ENCODE measurements at regions not wholly inside any gene's neighbourhood (a gene's known extent, or its start where the extent isn't known, plus 50 kb on each side); places are given as distances from the start of the nearest gene placed in this dataset.
A peak's percentile ranks its signal among the peaks of the same experiment; 100 is the strongest.
"Not testable (repeated sequence)": the region's sequence is repeated elsewhere in the genome, so short reads cannot be mapped to it uniquely, and the experiment has no call there.

DNA sequence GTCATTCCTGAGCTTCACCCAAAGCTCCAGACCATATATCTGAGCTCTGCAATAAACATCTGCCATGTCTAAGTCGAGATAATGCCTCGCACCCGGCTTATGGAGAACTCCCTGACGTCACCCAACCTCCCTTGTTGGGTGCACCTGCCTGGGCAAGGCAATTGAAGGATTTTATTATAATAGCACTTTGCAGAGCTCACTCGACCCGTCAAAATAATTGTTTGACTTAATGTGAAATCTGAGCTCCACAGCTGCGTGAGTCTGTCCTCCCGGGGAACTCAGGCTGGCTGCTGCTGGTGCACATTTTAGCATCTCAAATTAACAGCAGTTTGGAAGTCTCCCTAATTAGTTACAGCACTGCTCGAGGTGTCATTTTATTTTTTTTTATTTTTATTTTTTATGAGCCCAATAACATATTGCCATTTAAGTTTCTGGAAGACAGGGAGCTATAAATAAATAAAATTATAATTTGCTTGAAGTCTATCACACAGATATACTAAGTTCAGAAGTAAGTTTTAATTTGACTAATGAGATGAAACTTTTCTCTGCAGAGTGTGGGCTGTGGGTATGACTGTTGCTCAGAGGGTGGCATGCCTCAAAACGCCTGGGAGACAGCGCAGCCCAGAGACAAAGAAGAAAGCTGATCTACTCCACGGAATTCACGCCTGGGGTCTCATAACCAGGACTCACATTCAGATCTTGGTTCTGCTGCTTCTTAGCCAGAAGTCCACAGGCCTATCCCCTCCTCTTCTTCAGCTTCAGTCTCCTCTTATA, 401.4 kb upstream of the C16orf82 start:
- peak; percentile 76 to 84 for ATAC-seq

DNA sequence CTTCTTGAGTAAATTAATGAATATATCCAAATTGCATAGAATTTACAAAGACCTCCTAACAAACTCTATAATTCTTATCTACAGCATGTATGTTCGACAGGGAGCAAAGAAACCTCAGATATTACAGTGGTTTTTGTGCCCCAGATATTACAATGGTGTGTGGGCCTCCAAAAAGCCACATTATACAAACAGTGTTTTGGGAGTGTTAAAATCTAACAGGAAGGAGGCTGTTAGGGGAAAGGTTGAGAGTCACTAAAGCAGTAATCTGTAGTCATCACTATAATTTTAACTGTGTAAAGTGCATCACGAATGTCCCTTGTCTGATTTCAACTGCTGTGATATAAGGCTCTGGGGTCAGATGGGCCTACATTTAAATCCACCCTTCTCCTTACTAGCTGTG, 400.2 kb upstream of the C16orf82 start:
- no peak for ATAC-seq

DNA sequence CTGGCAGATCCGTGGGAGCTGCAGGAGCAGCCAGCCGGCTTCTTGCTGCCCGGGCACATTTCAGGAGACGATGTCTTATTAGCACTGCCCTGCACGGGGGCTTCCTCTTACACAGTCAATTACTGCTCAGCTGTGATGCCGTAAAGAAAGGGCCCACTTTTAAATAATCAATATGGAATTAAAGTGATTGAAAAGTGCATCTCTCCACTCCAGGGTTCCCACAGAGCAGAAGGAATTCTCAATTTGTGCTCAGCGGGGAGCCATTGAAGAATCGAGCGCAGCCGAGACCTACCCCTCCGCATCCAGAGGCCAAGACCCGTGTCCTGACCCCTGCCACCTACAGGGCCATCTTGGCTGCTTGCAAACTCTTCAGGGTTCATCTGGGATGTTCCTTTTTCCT, 399.4 kb upstream of the C16orf82 start:
- no peak for ATAC-seq

DNA sequence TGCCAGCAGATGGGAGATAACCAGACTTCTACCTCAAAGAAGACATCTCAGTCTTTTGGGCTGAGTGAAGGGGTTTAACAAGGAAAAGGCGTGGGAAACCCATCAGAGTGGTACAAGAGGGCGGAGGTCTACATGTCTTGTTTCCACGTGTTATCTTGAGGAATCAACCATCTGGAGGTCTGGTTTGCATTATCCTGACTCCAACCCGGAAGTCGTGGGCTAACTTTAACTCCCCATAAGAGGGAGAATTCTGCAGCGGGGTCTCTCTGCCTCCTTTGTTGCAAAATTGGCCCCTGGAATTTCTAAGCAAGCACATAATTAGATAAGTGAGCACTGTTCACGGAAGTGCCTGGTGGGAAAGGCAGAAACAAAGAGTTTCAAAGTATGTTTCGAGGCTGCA, 398.7 kb upstream of the C16orf82 start:
- no peak for ATAC-seq

DNA sequence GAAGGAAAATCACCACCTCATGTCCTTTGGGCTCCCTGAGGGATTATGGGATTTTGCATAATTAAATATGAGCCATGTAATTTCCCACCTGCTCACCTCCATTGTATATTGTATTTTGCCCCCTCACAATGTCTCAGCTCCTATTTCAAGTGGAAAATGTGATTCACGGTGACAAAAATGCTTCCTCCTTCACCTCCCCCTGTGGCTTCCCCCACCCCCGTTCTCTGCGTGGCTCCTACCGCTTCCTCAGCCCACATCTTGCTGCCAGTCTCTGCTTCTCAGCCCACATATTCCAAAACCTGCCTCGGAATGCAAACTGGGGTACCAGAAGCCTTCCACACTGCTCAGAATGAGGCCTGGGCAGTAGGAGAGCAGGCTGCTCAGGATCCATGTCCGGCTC, 394.5 kb upstream of the C16orf82 start:
- peak; percentile 51 to 53 for ATAC-seq

DNA sequence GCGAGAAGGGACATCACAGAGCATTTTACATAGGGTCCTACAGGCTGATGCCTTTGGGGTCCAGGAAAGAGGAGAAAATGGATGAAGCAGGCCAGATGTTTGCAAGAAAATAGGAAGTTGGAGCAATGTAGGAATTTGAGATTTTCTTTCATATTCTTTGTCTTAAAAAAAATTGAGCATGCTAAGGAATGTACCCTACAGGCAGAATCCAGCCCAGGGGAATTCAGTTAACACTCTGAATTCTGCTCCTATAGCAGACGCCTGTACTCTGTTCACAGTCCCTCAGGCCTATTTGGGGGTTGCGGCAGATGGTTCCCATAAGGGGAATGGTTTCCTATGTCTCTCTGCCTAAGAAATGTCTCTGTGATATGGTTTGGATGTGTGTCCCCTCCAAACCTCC, 393.7 kb upstream of the C16orf82 start:
- ATAC-seq = no peak

DNA sequence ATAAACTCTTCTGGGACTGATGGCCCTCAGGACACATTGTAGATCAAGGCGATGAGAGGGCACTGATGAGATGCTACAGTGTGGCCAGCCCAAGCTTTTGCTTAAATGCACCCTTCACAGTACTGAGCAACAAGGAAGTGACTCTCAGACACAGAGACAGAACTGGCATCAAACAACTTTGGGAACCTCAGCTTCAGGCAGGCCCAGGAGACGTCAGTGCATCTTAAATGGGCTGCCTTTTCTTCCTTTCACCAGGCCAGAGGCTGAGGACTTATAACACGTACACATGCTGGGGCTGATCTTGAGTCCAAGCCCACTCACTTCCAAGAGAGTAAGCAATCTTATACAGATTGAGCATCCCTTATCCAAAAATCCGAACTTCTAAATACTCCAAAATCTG, 386.1 kb upstream of the C16orf82 start:
- ATAC-seq = no peak

DNA sequence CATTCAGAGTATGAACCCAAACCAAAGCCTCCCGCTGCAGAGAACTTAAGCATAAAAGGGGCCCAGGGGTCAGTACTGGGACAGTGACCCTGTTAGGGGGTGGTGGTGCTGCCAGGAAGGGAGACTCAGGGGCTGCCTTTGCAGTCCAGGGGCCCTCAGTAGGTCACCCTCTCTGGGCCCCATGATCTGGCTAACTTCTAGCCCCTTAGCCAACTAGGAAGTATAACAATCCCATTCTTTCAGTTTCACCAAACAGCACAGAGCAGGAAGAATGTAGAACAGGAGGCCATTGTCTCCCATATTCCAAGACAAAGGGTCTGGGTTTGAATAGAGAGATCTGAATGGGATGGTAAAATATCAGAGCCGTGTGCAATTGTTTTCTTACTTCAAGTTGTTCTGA, 378.6 kb upstream of the C16orf82 start:
- no peak for ATAC-seq

DNA sequence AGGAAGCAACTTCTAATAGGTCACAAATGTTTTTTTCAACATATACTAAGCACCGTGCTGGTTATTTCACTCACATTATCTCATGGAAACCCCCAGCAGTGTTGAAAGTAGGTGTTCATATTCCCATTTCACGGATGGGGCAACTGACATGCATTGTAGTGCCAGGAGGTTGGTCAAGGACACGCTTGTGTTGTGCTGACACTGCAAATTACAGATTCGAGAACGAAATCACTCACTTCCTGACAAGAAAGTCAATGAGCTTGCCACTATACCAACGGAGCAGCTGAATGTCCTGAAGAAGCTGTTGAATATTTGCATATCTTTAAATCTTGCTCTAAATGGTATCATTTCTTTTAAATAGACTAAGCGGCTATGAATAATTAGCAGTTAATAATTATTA, 378.0 kb upstream of the C16orf82 start:
- ATAC-seq = no peak

DNA sequence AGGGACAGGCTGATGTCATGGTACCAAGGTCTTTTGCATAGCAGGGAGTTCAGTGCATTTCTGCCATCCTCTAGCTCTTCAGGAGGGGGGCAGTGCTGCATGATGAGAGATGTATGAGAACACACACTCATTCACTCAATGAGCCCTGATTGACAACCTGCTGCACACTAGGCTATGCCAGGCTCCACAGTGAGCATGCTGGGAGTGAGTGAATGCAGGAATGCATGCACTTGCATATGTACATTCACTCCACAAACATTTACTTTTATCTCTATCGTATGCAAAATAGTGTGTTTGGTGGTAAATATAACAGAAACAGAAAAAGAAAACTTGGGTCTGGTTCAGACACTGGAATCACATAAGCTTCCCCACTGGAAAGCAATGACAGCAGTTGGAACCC, 374.1 kb upstream of the C16orf82 start:
- no peak for ATAC-seq

DNA sequence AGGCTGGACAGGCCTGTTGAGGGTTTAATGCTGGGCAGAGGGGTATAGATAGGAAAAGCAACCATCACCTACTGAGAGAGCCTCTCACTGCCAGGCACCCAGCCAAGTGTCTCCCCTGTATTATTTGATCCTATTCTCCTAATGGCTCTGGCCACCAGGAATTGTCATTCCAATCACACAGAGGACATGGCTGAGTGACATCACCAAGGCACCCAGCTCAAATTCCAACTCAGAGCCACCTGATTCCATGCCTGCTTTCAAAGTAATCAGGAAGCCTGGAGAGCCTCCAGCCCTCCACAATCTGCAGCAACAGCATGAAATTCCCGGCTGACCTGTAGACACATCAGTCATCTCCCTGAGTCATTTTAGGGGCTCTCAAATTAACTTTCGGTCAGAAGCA, 368.9 kb upstream of the C16orf82 start:
- ATAC-seq = no peak

DNA sequence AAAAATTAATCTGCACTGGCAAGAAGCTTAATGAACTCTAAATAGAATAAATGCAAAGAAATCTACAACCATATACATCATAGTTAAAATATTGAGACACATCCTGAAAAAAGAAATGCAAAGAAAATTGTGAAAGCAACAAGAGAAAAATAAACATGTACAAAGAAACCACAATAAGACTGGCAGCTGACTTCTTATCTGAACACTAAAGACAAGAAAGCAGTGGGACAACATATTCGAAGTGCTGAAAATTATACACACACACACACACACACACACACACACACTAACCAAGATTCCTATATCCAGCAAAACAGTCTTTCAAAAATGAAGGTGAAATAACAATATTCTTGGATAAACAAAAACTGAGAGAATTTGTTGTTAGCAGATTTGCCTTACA, 366.5 kb upstream of the C16orf82 start:
- no peak for ATAC-seq

DNA sequence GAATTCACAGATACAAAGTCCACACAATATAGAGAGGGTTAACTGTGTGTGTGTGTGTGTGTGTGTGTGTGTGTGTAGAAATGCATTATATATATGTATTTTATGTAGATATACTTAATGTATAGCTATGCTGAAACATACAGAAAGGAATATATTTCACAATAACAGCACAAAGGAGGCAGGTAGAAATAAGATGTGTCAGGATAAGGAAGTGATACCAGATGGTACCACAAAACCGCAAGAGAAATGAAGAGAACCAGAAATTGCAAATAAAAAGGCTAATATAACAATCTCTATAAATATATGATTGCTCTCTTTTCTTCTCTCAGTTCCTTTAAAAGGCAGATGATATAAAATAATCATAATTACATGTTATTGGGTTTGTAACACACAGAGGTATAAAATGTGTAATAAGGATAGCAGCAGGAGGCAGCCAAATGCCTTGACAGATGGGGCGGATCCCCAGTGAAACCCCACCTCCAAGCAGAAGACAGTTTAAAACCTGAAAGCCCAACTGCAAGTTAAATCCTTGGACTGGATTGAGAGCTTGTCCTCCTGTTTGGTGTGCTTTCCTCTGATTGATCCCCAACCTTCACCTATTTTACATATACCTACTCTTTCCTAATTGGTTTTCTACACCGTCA, 365.4 kb upstream of the C16orf82 start:
- ATAC-seq = no peak

DNA sequence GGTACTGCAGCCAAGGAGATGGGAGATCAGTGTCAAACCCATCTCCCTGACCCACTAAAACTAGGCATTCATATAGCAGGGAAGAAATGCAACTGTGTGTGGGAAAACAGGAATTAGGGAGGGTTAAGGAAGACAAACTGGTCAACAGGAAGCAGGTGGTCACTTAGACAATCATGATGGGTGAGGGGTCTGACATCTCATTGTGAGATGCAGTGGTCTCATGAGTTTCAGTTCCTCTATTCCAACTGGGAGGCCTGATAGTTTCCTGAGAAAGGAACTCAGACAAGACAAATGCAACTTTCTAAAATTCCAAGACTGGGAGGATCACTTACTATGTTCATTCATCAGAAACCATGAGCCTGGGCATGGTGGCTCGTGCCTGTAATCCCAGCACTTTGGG, 361.4 kb upstream of the C16orf82 start:
- no peak for ATAC-seq

DNA sequence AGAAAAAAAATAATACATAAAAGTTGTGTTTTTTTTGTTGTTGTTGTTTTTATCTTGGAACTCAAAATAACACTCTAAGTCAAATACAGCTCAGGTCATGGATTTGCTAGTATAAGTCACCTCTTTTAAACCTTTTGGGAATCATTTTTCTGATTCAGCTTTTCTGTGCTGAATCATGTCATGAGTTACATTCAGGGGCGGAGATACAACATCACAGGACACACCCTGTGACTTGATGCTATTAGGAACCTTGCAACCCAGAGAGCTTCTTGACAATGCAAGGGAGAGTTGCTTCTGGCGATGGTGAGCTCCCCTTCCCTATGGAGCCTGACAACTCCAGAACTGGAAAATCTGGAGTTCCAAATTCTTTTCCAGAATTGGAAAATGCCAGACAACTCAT, 358.3 kb upstream of the C16orf82 start:
- no peak for ATAC-seq

DNA sequence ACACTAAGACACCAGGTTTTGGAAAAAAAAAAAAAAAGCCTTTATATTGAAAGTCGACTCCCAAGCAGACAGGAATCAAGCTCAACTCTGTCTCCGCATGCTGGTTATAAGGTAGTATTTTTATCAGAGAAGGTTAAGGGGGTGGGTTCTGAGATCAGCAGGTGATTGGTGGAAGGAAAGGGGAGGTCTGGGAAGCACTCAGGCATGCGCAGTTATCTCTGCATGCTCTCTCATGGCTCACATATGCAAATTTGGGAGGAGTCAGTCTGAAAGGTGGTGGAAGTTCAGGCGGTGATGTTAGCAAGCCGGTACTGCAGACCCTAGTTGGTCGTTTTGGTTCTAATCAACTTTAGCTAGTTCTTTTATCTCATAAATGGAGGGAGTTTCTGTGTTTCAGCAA, 357.6 kb upstream of the C16orf82 start:
- ATAC-seq = no peak

DNA sequence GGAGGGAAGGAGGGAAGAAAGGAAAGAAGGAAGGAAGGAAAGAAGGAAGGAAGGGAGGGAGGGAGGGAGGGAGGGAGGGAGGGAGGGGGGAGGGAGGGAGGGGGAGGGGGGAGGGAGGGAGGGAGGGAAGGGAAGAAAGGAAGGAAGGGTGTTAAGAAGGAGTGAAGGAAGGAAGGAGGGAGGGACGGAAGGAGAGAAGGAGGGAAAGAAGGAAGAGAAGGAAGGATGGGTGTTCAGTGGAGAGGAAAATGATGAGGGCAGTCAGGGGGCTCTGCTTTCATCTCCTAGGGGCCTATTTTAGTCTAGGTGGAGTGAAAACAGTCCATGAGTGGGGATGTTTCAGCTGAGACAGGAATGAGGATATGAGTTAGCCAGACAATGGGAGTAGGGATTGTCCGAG, 357.0 kb upstream of the C16orf82 start:
- no peak for ATAC-seq

DNA sequence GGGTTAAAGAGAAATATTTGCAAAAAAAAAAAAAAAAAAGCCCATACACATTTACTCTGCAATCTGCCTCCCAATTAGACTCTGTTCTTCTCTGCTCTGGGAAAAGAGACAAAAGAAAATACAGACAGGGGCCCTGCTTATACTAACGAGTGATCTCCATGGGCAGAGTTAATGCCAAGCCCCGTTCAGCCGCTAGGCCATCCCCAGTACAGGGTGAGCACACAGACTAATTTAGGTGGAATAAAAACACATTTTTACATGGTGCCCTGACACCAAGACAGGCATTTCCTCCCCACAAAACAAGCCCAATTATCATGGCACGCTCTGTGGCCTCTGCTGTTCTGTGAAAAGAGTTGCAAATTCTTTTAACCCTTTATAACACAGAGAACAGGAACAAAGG, 356.3 kb upstream of the C16orf82 start:
- ATAC-seq = no peak

DNA sequence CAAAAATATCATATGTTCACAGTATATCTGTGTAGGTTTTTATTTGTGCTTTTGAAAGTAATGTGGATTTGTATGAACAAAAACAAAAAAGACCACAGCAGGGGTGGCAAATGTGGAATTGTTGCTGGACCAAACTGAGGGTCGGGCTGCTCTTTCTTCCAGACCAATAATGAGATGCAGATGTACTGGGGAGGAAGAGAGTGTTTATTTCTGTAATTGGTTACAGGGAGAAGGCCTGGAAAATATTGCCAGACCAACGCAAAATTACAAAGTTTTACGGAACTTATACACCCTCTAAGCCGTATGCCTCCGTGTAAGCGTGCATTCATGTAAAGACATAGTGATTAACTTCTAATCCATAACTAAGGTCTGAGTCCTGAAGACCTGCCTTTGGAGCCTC, 353.9 kb upstream of the C16orf82 start:
- no peak for ATAC-seq

DNA sequence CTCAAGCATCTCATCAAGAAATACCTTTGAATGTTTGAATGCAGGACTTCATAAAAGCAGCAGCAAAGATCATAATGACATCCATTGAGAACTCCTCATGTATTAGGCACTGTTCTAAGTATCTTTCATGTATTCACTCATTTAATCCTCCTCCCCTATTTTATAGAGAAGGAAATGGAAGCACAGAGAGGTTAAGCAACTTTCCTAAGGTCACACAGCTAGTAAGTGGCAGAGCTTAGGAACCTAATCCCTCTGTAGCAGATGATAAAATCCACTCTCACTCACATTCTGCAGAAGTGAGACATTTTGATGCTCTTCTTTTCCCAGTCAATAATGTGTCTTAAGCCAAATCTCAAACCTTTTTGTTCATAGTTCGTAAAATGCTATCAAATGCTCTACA, 350.8 kb upstream of the C16orf82 start:
- ATAC-seq = no peak

DNA sequence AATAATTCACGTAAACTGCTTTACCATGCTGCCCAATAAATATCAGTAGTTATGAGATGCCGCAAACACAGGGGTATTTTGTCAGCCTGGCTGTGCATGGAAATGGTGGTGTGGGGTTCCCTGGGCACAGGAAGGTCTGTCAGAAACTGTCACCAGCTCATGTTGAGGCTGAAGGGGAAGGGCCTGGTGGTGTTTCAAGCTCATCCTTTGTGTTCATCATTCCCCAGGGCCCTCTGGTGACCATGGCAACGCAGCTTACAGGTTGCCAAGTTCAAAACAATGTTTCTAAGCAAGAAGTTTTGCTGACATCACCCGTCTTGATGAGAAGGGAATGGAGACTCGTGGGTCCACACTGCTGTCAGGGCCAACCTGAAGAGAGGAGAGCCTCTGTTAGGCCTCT, 348.9 kb upstream of the C16orf82 start:
- ATAC-seq = no peak

DNA sequence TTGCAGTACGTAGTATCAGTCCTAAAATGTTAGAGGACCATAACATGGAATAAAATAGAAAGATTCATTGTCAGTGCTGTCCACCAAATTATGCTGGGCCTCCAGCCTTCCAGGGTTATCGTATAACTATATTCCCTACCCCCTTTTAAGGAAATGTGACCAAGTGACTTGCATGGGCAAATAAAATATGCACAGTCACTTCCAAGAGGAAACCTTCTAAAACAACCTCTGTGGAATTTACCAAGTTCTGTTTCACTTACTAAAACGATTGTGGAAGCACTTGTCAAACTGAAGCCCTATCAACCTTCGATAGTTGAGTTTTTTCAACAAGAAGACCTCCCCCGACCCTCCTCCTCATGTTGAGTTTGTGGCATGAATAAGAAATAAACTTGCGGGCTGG, 345.4 kb upstream of the C16orf82 start:
- ATAC-seq = no peak

DNA sequence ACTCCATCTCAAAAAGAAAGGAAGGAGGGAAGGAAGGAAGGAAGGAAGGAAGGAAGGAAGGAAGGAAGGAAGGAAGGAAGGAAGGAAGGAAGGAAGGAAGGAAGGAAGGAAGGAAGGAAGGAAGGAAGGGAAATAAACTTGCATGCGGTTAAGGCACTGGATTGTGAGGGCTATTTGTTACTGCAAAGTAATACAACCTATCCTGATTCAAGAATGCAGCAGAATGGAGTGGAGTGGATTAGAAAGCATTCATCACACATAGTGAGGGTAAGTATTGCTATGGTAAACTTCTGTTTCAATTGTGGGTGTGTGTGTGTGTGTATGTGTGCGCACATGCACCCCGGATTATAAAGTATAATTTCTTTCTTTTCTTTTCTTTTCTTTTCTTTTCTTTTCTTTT, 344.8 kb upstream of the C16orf82 start:
- ATAC-seq = not testable (repeated sequence)

DNA sequence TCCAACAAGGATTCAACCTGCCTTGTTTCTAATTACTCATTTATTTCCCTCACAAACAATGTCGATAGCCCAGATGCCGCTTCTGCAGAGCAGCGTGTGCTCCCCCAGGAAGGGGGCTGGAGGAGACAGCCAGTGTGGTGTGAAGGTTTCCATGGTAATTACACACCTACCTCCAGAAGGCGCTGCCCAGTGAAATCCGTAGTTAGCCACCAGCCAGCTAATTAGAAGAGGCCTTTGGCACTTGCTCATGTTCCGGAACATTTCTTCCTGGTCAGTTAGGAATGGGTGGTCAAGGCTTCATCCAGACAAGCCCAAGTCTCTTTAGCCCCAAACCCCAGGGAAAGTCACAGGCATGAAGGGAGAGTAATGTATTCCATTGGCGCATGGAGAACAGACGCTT, 342.5 kb upstream of the C16orf82 start:
- no peak for ATAC-seq

DNA sequence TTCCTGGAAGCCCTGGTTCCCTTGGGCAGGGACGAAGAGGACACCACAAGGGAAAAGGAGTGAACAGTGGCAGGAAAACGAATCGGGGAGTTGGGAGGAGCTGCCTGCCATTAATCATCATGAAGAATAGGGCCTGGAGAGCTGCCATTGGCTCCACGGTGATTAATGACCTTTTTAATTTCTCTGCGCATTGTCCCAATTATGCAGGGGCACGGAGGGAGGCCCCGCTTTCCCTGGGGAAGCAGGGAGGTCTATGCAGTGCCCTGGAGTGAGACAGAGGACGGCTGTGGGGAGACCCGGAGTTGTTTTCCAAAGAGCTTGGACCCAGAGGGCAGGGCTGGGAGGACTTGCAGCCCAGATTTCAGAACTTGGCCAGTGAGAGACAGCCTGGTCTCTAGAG, 338.9 kb upstream of the C16orf82 start:
- no peak for ATAC-seq
